ENCODE measurements at regions not wholly inside any gene's neighbourhood (a gene's known extent, or its start where the extent isn't known, plus 50 kb on each side); places are given as distances from the start of the nearest gene placed in this dataset.
A peak's percentile ranks its signal among the peaks of the same experiment; 100 is the strongest.

GRCh38 chr18:56034949-56035348, 447.0 kb upstream of the TCF4 start:
- Histone ChIP-seq H3K4me3 (replicated peaks in 1 of 4; ENCODE audit: control extremely low read depth in 1 of 4, insufficient read depth in 1 of 4, low read depth in 3 of 4, low read length in 4 of 4) (no peak overlapping the region), H4K20me1 (ENCODE audit: control insufficient read depth, extremely low read depth, insufficient read depth, low read length) (no peaks in the 10 kb centered on the region), H3K9ac (ENCODE audit: insufficient read depth, low read length) (no peak overlapping the region), H3K79me2 (ENCODE audit: control insufficient read depth, insufficient read depth, low read length) (no peaks in the 10 kb centered on the region), H3K27me3 (ENCODE audit: control insufficient read depth, insufficient read depth, low read length) (no peaks in the 10 kb centered on the region), H3K9me3 (ENCODE audit: control insufficient read depth, insufficient read depth, low read depth, low read length) (no peaks in the 10 kb centered on the region), H2AFZ (ENCODE audit: low read length) (no peak overlapping the region), H3K36me3 (ENCODE audit: control insufficient read depth, insufficient read depth, low read length) (no peaks in the 10 kb centered on the region), H3K4me1 (ENCODE audit: control insufficient read depth, extremely low read depth, insufficient read depth, low read length) (no peaks in the 10 kb centered on the region), H3K27ac (ENCODE audit: insufficient read depth, low read length) (no peak overlapping the region), H3K4me2 (ENCODE audit: extremely low read depth, insufficient read depth, low read length) (no peak overlapping the region)
- no peak for TF ChIP-seq CTCF (conservative IDR thresholded peaks at IDR 0.05 in 1 of 2, IDR thresholded peaks at IDR 0.05 in 1 of 2; ENCODE audit: low read depth in 1 of 2, low read length in 2 of 2)
- no peak for TF ChIP-seq EZH2 (IDR thresholded peaks at IDR 0.05; ENCODE audit: low read length, missing control alignments)
- DNase-seq (ENCODE audit: low read depth in 2 of 2), result no peak

- TF ChIP-seq EZH2 (IDR thresholded peaks at IDR 0.05; ENCODE audit: low read length, missing control alignments) (no peak), CTCF (conservative IDR thresholded peaks at IDR 0.05 in 1 of 2, IDR thresholded peaks at IDR 0.05 in 1 of 2; ENCODE audit: low read depth in 1 of 2, low read length in 2 of 2) (no peak)
- Histone ChIP-seq H3K4me3 (replicated peaks in 1 of 4; ENCODE audit: control extremely low read depth in 1 of 4, insufficient read depth in 1 of 4, low read depth in 3 of 4, low read length in 4 of 4) (no peak overlapping the region), H3K36me3 (ENCODE audit: control insufficient read depth, insufficient read depth, low read length) (no peaks in the 10 kb centered on the region), H3K79me2 (ENCODE audit: control insufficient read depth, insufficient read depth, low read length) (no peaks in the 10 kb centered on the region), H2AFZ (ENCODE audit: low read length) (no peak overlapping the region), H3K27me3 (ENCODE audit: control insufficient read depth, insufficient read depth, low read length) (no peaks in the 10 kb centered on the region), H3K9me3 (ENCODE audit: control insufficient read depth, insufficient read depth, low read depth, low read length) (no peaks in the 10 kb centered on the region), H3K4me2 (ENCODE audit: extremely low read depth, insufficient read depth, low read length) (no peak overlapping the region), H3K4me1 (ENCODE audit: control insufficient read depth, extremely low read depth, insufficient read depth, low read length) (no peaks in the 10 kb centered on the region), H3K27ac (ENCODE audit: insufficient read depth, low read length) (no peak overlapping the region), H4K20me1 (ENCODE audit: control insufficient read depth, extremely low read depth, insufficient read depth, low read length) (no peaks in the 10 kb centered on the region), H3K9ac (ENCODE audit: insufficient read depth, low read length) (no peak overlapping the region)
- DNase-seq (ENCODE audit: low read depth in 2 of 2), result no peak
These were observed 442.1 kb upstream of the TCF4 start for GRCh38 chr18:56030060-56030459.

- no peaks in the 10 kb centered on the region for H3K27me3 ChIP-seq (ENCODE audit: control insufficient read depth, insufficient read depth, low read length)
- no peak overlapping the region for H2AFZ ChIP-seq (ENCODE audit: low read length)
- DNase-seq (ENCODE audit: low read depth in 2 of 2), result peak in 1 of 2 donors; percentile 60
- TF ChIP-seq EZH2 (IDR thresholded peaks at IDR 0.05; ENCODE audit: low read length, missing control alignments) (no peak), CTCF (conservative IDR thresholded peaks at IDR 0.05 in 1 of 2, IDR thresholded peaks at IDR 0.05 in 1 of 2; ENCODE audit: low read depth in 1 of 2, low read length in 2 of 2) (no peak)
- H3K9ac ChIP-seq (ENCODE audit: insufficient read depth, low read length), result no peak overlapping the region
- H3K4me1 ChIP-seq (ENCODE audit: control insufficient read depth, extremely low read depth, insufficient read depth, low read length), result no peaks in the 10 kb centered on the region
- no peaks in the 10 kb centered on the region for H3K9me3 ChIP-seq (ENCODE audit: control insufficient read depth, insufficient read depth, low read depth, low read length)
- H3K4me2 ChIP-seq (ENCODE audit: extremely low read depth, insufficient read depth, low read length), result no peak overlapping the region
- no peaks in the 10 kb centered on the region for H4K20me1 ChIP-seq (ENCODE audit: control insufficient read depth, extremely low read depth, insufficient read depth, low read length)
- no peaks in the 10 kb centered on the region for H3K36me3 ChIP-seq (ENCODE audit: control insufficient read depth, insufficient read depth, low read length)
- H3K27ac ChIP-seq (ENCODE audit: insufficient read depth, low read length), result no peak overlapping the region
- no peak overlapping the region for H3K4me3 ChIP-seq (replicated peaks in 1 of 4; ENCODE audit: control extremely low read depth in 1 of 4, insufficient read depth in 1 of 4, low read depth in 3 of 4, low read length in 4 of 4)
- H3K79me2 ChIP-seq (ENCODE audit: control insufficient read depth, insufficient read depth, low read length), result no peaks in the 10 kb centered on the region
These were observed 440.5 kb upstream of the TCF4 start for GRCh38 chr18:56028514-56028913.

Data from fibroblast of lung (primary cell).